Sigmoid colon (tissue), 6 donors: ENCODE measurements at regions not wholly inside any gene's neighbourhood (a gene's known extent, or its start where the extent isn't known, plus 50 kb on each side); places are given as distances from the start of the nearest gene placed in this dataset.
"Not testable (repeated sequence)": the region's sequence is repeated elsewhere in the genome, so short reads cannot be mapped to it uniquely, and the experiment has no call there.

ENCODE experiments used
- DNase-seq: peaks from one replicate; pipeline ENCODE4 v3.0.0-alpha.2; 2019
- H3K27ac ChIP-seq, 4 donors: fragments of 200-600 bp; sonication (generic); one replicate each; pipeline ENCODE4 v1.5.1; 2016 to 2019; ENCODE audit warnings: mild to moderate bottlenecking in 1 of 4
- H3K27me3 ChIP-seq, 3 donors: fragments of 200-600 bp; sonication (generic); one replicate each; pipeline ENCODE4 v1.5.1; 2019; ENCODE audit warnings: mild to moderate bottlenecking in 1 of 3
- H3K36me3 ChIP-seq, 4 donors: fragments of 200-600 bp; sonication (generic); one replicate each; pipeline ENCODE4 v1.5.1; 2016 to 2019
- H3K4me1 ChIP-seq, 4 donors: fragments of 200-600 bp; sonication (generic); one replicate each; pipeline ENCODE4 v1.5.1; 2017 to 2019
- H3K4me3 ChIP-seq, 4 donors: fragments of 200-600 bp; sonication (generic); one replicate each; pipeline ENCODE4 v1.5.1; 2017 to 2019; ENCODE audit warnings: mild to moderate bottlenecking in 2 of 4, moderate library complexity in 1 of 4
- H3K9me3 ChIP-seq, 4 donors: fragments of 200-600 bp in 3 of 4; sonication (generic) in 3 of 4; one replicate each; pipeline versions ENCODE4 v1.5.1 to v1.6.1; 2013 to 2019
- CTCF ChIP-seq, 4 experiments: fragments of 450-650 bp in 3 of 4; fragments of 200-600 bp in 1 of 4; IDR thresholded peaks; one replicate each; pipeline ENCODE4 v1.5.1; 2016 to 2019; ENCODE audit warnings: antibody characterized with exemption in 4 of 4, mild to moderate bottlenecking in 3 of 4, moderate library complexity in 2 of 4
- EP300 ChIP-seq, 4 donors: sonication (generic); formaldehyde crosslinking; IDR thresholded peaks; one replicate each; pipeline ENCODE4 v1.6.1; 2017; ENCODE audit warnings: antibody characterized with exemption in 4 of 4
- POLR2A ChIP-seq, 2 donors: fragments of 450-650 bp; IDR thresholded peaks; one replicate each; pipeline ENCODE4 v1.6.1; 2016; ENCODE audit warnings: antibody characterized with exemption in 2 of 2, mild to moderate bottlenecking in 2 of 2, moderate library complexity in 2 of 2
- POLR2AphosphoS5 ChIP-seq, 4 donors: sonication (generic); formaldehyde crosslinking; IDR thresholded peaks; one replicate each; pipeline ENCODE4 v1.6.1; 2017; ENCODE audit warnings: antibody characterized with exemption in 4 of 4
- WGBS, 2 donors: extraction: QIAGEN DNeasy Blood & Tissue Kit; methylation state at CpG; one replicate each; pipeline ENCODE4 v1.1.7; 2013; 5-methylcytosine and 5-hydroxymethylcytosine counted together
- intact Hi-C: fragments of 100-400 bp; cut with DNase I; formaldehyde crosslinking; loops from one replicate; pipeline ENCODE4 v1.15.1; 2023
- donor health status: healthy with polysubstance abuse.
- donor health status: healthy.

- H3K36me3 ChIP-seq, result no peaks in the 10 kb centered on the region
- intact Hi-C loops, result no loop called here
Observed at GRCh38 chrX:25860322-25860721, 277.8 kb upstream of the MAGEB18 start.

DNA sequence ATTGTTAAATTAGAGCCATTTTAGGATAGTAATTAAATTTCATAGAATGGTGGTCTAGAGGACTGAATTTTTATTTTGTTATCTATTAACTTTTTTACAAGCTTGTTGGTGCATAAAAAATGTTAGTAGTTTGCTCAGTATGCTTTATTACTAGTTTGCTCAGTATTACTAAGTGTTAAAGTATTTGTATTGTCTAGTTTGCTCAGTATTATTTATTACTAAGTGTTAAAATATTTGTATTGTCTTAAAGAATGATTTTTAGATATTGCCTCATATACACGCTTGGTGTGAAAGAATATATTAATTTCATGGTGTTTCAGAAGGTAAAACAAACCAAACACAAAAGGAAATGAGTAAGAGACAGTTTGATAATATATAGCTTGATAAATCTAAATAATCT lies 268.4 kb upstream of the MAGEB18 start:
- TF ChIP-seq POLR2AphosphoS5 (IDR thresholded peaks at IDR 0.05) (no peak), CTCF (IDR thresholded peaks at IDR 0.05) (no peak), EP300 (IDR thresholded peaks at IDR 0.05) (no peak), POLR2A (IDR thresholded peaks at IDR 0.05) (no peak)
- intact Hi-C loops, result no loop called here
- DNase-seq, result no peak
- Histone ChIP-seq H3K4me3 (no peak overlapping the region), H3K27ac (no peak overlapping the region), H3K27me3 (no peaks in the 10 kb centered on the region), H3K9me3 (no peaks in the 10 kb centered on the region), H3K36me3 (no peaks in the 10 kb centered on the region), H3K4me1 (no peaks in the 10 kb centered on the region)
- 26 to 69% methylated on average over 1 of the region's 1 CpG for WGBS, 2 donors

More at GRCh38 chrX:25860322-25860721, 277.8 kb upstream of the MAGEB18 start:
- Histone ChIP-seq H3K27me3 (no peaks in the 10 kb centered on the region), H3K9me3 (no peaks in the 10 kb centered on the region), H3K27ac (no peak overlapping the region), H3K4me1 (no peaks in the 10 kb centered on the region), H3K4me3 (no peak overlapping the region)
- peak; percentile 62 for DNase-seq
- WGBS, 2 donors, result 64 to 80% methylated on average over 3 of the region's 3 CpGs
- no peak for TF ChIP-seq CTCF (IDR thresholded peaks at IDR 0.05)
- no peak for TF ChIP-seq POLR2A (IDR thresholded peaks at IDR 0.05)
- no peak for TF ChIP-seq POLR2AphosphoS5 (IDR thresholded peaks at IDR 0.05)
- no peak for TF ChIP-seq EP300 (IDR thresholded peaks at IDR 0.05)

- no peaks in the 10 kb centered on the region for H3K36me3 ChIP-seq
- no peak overlapping the region for H3K27ac ChIP-seq
- no peaks in the 10 kb centered on the region for H3K9me3 ChIP-seq
- H3K4me1 ChIP-seq, result no peaks in the 10 kb centered on the region
- H3K4me3 ChIP-seq, result no peak overlapping the region
- DNase-seq, result no peak
- H3K27me3 ChIP-seq, result no peaks in the 10 kb centered on the region
- intact Hi-C loops, result no loop called here
- TF ChIP-seq EP300 (IDR thresholded peaks at IDR 0.05), result no peak
- TF ChIP-seq POLR2A (IDR thresholded peaks at IDR 0.05), result no peak
- TF ChIP-seq POLR2AphosphoS5 (IDR thresholded peaks at IDR 0.05), result no peak
- TF ChIP-seq CTCF (IDR thresholded peaks at IDR 0.05), result no peak
Observed at GRCh38 chrX:25872786-25873185, 265.4 kb upstream of the MAGEB18 start.

DNA sequence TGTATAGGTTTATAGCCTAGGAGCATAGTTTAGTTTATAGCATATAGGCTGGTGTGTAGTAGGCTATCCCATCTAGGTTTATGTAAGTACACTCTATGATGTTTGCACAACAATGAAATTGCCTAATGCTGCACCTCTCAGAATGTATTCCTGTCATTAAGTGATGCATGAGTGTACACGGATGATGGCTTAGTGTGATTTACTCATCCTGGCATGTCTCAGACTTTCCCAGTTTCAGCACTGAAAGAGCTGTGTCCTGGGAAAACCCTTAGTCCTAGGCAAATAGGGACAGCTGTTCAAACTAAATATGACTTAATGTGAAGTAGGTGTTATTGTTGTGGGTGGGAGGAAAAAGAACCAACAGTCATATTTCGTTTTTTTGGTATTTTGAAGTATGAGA lies 264.9 kb upstream of the MAGEB18 start:
- H3K9me3 ChIP-seq, result no peaks in the 10 kb centered on the region
- H3K4me3 ChIP-seq, result no peak overlapping the region
- intact Hi-C loops, result no loop called here
- H3K4me1 ChIP-seq, result no peaks in the 10 kb centered on the region
- no peak for DNase-seq
- no peaks in the 10 kb centered on the region for H3K27me3 ChIP-seq
- no peak for TF ChIP-seq POLR2AphosphoS5 (IDR thresholded peaks at IDR 0.05)
- TF ChIP-seq CTCF (IDR thresholded peaks at IDR 0.05), result no peak
- no peak for TF ChIP-seq EP300 (IDR thresholded peaks at IDR 0.05)
- no peak for TF ChIP-seq POLR2A (IDR thresholded peaks at IDR 0.05)
- 16 to 22% methylated on average over 2 of the region's 2 CpGs for WGBS, 2 donors
- H3K27ac ChIP-seq, result no peak overlapping the region
- H3K36me3 ChIP-seq, result no peaks in the 10 kb centered on the region

GRCh38 chrX:25878806-25879205 lies 259.3 kb upstream of the MAGEB18 start:
- intact Hi-C loops, result no loop called here
- 0 to 61% methylated on average over 1 of the region's 1 CpG for WGBS, 2 donors
- H3K27me3 ChIP-seq, result no peaks in the 10 kb centered on the region
- no peak overlapping the region for H3K27ac ChIP-seq
- H3K4me3 ChIP-seq, result no peak overlapping the region
- no peak for TF ChIP-seq POLR2AphosphoS5 (IDR thresholded peaks at IDR 0.05)
- TF ChIP-seq POLR2A (IDR thresholded peaks at IDR 0.05), result no peak
- no peak for TF ChIP-seq EP300 (IDR thresholded peaks at IDR 0.05)
- no peak for TF ChIP-seq CTCF (IDR thresholded peaks at IDR 0.05)
- DNase-seq, result no peak
- no peaks in the 10 kb centered on the region for H3K4me1 ChIP-seq
- H3K9me3 ChIP-seq, result no peaks in the 10 kb centered on the region
- no peaks in the 10 kb centered on the region for H3K36me3 ChIP-seq

DNA sequence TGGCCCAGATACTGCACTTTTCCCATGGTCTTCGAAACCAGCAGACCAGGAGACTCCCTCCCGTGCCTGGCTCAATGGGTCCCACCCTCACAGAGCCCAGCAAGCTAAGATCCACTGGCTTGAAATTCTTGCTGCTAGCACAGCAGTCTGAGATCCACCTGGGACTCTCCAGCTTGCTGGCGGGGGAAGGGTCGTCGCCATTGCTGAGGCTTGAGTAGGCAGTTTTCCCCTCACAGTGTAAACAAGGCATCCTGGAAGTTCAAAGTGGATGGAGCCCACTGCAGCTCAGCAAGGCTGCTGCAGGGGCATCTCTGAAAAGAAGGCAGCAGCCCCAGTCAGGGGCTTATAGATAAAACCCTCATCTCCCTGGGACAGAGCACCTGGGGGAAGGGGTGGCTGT lies 255.6 kb upstream of the MAGEB18 start:
- H3K4me3 ChIP-seq, DNase-seq, intact Hi-C loops, H3K9me3 ChIP-seq, H3K27me3 ChIP-seq, H3K4me1 ChIP-seq, H3K27ac ChIP-seq, H3K36me3 ChIP-seq: not testable (repeated sequence)
- WGBS, 2 donors, result 61 to 66% methylated on average over 5 of the region's 5 CpGs
